AG10803 (cell line): ENCODE measurements at regions not wholly inside any gene's neighbourhood (a gene's known extent, or its start where the extent isn't known, plus 50 kb on each side); places are given as distances from the start of the nearest gene placed in this dataset.
A peak's percentile ranks its signal among the peaks of the same experiment; 100 is the strongest.

ENCODE experiments used
- DNase-seq: peaks from one replicate; pipeline ENCODE4 v3.0.0; 2010; ENCODE audit warnings: low read depth
- H3K4me3 ChIP-seq: 2 replicates; pipeline ENCODE4 v1.5.1; 2011; ENCODE audit warnings: mild to moderate bottlenecking, low read length, control low read depth
- TF ChIP-seq, protein P1 (sequence below): conservative IDR thresholded peaks from 2 replicates; pipeline ENCODE4 v1.5.1; 2011; ENCODE audit warnings: mild to moderate bottlenecking, low read length, control low read depth, inconsistent platforms

DNA sequence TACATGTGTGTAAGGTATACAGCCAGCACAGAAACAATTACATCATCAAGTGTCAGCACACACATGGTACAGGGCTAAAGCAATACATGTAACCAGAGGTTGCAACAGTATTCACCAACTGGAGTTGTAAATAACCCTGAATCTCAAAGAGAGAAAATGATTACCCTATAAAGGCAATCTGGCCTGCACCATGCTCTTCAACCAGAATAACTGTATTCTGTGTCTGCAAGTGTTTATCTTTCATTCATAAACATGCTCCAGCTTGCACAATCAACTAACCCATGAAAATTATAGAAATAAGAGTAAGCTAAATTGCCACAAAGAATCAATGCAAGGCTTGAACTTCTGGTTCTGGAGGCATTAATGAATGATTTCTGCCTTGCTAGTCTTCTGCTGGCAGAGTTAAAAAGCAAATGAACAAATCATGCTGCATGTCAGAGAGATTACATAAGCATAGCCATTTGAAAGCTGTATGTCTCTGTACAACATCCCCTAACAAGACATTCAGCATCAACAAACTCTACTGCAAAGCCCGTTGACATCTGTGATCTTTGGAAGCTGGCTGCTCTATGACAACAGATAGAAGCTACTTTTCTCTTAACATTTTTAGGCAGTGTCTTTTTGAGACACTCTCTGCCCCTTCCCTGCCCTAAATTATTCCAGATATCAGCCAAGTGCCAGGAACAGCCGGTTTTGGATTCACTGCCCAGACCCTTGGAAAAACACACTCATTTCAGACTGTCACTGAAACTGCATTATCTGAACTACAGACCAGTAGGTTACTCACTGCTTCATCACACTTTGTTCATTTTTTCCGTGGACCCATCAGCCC lies 871.0 kb downstream of the OTOL1 start:
- no peak overlapping the region for H3K4me3 ChIP-seq
- peak; percentile 27 for DNase-seq
- TF ChIP-seq, protein P1, sequence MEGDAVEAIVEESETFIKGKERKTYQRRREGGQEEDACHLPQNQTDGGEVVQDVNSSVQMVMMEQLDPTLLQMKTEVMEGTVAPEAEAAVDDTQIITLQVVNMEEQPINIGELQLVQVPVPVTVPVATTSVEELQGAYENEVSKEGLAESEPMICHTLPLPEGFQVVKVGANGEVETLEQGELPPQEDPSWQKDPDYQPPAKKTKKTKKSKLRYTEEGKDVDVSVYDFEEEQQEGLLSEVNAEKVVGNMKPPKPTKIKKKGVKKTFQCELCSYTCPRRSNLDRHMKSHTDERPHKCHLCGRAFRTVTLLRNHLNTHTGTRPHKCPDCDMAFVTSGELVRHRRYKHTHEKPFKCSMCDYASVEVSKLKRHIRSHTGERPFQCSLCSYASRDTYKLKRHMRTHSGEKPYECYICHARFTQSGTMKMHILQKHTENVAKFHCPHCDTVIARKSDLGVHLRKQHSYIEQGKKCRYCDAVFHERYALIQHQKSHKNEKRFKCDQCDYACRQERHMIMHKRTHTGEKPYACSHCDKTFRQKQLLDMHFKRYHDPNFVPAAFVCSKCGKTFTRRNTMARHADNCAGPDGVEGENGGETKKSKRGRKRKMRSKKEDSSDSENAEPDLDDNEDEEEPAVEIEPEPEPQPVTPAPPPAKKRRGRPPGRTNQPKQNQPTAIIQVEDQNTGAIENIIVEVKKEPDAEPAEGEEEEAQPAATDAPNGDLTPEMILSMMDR, result no peak

DNA sequence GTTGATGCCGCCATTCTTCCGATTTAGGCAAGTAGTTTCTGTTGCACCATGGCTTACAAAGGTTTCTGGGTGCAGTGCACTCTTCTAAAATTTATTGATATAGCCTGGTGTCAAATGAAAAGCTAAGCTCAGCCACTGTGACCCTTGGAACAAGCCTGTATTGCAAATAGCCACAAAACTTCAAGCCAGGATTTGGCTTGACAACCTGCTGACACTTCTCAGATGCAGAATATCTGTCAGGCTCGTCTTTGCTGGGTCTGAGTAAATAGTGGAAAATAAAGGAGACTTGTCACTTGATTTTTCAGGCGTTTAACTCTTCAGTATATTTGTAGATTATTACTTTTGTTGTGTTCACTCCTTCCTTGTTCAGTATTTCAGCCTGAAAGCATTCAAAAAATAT lies 871.8 kb downstream of the OTOL1 start:
- DNase-seq, result no peak
- no peak overlapping the region for H3K4me3 ChIP-seq
- TF ChIP-seq, protein P1, result no peak

DNA sequence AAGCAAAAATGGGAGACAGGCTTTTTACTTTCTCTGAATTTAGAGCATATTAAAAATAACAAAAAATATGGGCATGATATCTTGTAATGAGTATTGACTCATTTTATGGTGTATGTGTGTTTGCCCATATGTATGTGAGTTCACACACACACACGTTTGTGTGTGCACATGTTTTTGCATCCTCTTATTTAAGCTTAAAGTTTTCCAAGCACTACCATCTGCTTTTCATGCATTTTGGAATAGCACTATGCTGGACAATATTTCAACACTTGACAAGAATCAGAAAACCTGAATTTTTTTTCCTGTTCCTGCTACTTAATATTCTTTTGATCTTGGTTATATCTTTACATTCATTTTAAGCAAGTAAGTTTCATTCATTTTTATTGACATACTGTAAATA lies 872.7 kb downstream of the OTOL1 start:
- DNase-seq, result no peak
- TF ChIP-seq, protein P1, result no peak
- no peak overlapping the region for H3K4me3 ChIP-seq

DNA sequence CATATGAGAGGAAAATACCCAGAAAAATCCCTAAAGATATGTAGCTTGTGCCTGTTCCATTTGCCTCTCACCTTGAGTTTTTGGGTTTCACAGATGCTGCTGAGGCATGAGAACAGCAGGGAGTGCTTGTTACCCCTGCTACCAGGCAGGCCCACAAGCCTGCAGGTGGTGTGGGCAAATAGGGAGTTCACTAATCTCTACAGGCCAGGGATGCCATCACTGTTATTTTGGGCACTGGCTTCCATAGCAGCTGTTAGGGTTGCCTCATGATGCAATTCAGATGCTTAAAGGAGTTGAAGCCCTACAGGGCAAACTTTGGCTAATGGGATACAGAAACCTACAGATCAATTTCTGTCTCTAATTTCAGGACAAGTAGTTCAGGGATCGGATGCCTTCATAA lies 873.5 kb downstream of the OTOL1 start:
- TF ChIP-seq, protein P1, result no peak
- no peak overlapping the region for H3K4me3 ChIP-seq
- DNase-seq, result no peak

DNA sequence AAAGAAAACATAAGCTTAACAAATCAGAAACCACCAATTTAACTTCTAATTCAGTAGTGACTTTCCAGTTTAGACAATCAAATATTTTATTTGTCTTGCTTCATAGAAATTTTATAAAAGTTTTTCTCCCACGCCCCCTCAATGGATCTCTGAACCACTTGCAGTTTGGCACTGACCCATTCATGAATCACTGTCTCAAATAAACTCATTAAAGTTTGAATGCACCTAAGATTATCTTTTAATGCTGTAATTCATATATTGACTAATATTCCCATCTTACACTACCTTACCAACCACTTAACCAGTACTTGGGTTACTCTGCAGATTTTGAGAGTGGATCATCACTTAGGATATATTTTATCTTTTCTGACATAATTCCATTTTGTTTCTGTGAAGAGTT lies 880.2 kb downstream of the OTOL1 start:
- H3K4me3 ChIP-seq, result no peak overlapping the region
- DNase-seq, result no peak
- TF ChIP-seq, protein P1, result no peak

DNA sequence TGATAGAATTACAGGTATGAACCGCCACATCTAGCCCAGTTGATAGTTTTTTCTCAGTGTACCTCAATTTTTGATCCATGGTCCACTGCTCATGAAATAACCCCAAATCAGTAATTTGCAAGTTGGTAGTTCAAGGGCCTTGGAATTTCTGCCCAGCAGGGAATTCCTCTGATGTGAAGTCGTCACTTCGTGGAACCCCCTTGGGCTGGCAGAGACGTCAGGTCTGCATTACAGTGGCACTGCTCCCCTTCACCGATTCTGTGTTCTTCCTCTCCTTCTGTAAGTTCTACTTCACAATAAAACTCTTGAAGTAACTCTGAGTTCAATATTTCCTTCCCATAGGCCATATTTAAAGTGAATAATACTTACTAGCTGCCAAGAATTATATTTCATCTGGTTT lies 881.0 kb downstream of the OTOL1 start:
- TF ChIP-seq, protein P1, result no peak
- no peak for DNase-seq
- H3K4me3 ChIP-seq, result no peak overlapping the region

DNA sequence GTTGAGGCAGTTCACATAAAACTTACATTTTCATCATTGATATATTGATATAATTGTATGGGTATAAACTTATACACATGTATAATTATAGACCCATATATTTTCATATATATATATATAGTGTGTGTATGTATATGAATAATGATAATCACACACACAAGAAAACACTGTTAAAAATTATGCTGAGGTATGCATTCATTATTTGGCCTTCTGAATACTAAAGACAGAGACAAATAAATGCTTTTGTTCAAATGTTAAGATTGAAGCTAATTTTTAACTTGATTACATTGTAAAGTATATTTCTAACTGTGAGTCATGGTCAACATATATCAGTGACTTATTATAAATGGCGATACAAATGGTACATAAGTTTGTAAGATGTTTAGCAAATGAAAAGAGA lies 888.8 kb downstream of the OTOL1 start:
- H3K4me3 ChIP-seq, result no peak overlapping the region
- TF ChIP-seq, protein P1, result no peak
- no peak for DNase-seq
